Gastroesophageal sphincter (tissue), 3 donors: ENCODE measurements at regions not wholly inside any gene's neighbourhood (a gene's known extent, or its start where the extent isn't known, plus 50 kb on each side); places are given as distances from the start of the nearest gene placed in this dataset.

Experiments used
- CTCF ChIP-seq, 4 experiments: fragments of 200-600 bp in 2 of 4; fragments of 450-650 bp in 2 of 4; sonication (generic) in 1 of 4; IDR thresholded peaks; one replicate each; pipeline ENCODE4 v1.5.1; 2017 to 2019; ENCODE audit warnings: antibody characterized with exemption in 4 of 4, mild to moderate bottlenecking in 2 of 4, moderate library complexity in 2 of 4
- POLR2A ChIP-seq, 2 donors: fragments of 450-650 bp; IDR thresholded peaks; one replicate each; pipeline ENCODE4 v1.6.1; 2017; ENCODE audit warnings: antibody characterized with exemption in 2 of 2, mild to moderate bottlenecking in 2 of 2, moderate library complexity in 1 of 2
- POLR2AphosphoS5 ChIP-seq: sonication (generic); formaldehyde crosslinking; IDR thresholded peaks from one replicate; pipeline ENCODE4 v1.6.1; 2017; ENCODE audit warnings: antibody characterized with exemption

GRCh38 chr17:70604854-70605253, 435.5 kb downstream of the KCNJ2 start:
- no peak for TF ChIP-seq CTCF (IDR thresholded peaks at IDR 0.05)
- no peak for TF ChIP-seq POLR2AphosphoS5
- no peak for TF ChIP-seq POLR2A (IDR thresholded peaks at IDR 0.05)
